ENCODE measurements at regions not wholly inside any gene's neighbourhood (a gene's known extent, or its start where the extent isn't known, plus 50 kb on each side); places are given as distances from the start of the nearest gene placed in this dataset.

GRCh38 chr9:29393064-29393463 is 1819.8 kb upstream of the C9orf72 start:
- no peak for TF ChIP-seq CTCF (conservative IDR thresholded peaks at IDR 0.05; ENCODE audit: low read depth, low read length)
- TF ChIP-seq POLR2A (IDR thresholded peaks at IDR 0.05; ENCODE audit: low read depth, low read length), result no peak
- no peak for TF ChIP-seq RCOR1 (IDR thresholded peaks at IDR 0.05; ENCODE audit: insufficient replicate concordance, low read length)
- TF ChIP-seq USF2 (IDR thresholded peaks at IDR 0.05; ENCODE audit: low read depth, low read length), result no peak
- no peak for TF ChIP-seq MAFK (IDR thresholded peaks at IDR 0.05; ENCODE audit: low read depth, low read length)
- TF ChIP-seq FOS (IDR thresholded peaks at IDR 0.05; ENCODE audit: low read depth, low read length), result no peak
- TF ChIP-seq SMC3 (IDR thresholded peaks at IDR 0.05; ENCODE audit: low read depth, low read length), result no peak
